HG02642 (cell line): ENCODE measurements at regions not wholly inside any gene's neighbourhood (a gene's known extent, or its start where the extent isn't known, plus 50 kb on each side); places are given as distances from the start of the nearest gene placed in this dataset.

ENCODE experiments used
- ATAC-seq: cut with Tn5 transposase; IDR thresholded peaks from one replicate; pipeline ENCODE4 v1.9.1; 2021; ENCODE audit warnings: mild to moderate bottlenecking; ENCODE audit not compliant: unreplicated experiment, poor library complexity

DNA sequence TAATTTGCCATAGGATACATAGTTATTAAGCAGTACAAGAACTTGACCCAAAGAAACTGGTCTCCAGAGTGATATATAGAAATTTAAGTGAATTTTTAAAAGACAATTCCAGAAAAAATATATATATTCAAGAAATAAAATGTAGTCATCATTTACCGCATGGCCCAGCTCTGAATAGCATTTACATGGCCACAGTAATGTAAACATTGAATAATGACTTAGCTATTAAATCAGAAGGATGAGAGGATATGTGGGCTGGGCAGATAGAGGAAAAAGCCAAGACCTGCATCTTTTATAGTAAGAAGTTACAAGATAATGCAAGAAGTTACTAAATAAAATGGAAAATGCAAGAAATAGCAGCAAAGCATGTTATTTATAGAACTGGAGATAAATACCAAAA, 405.2 kb upstream of the WWC1 start:
- ATAC-seq, result no peak

DNA sequence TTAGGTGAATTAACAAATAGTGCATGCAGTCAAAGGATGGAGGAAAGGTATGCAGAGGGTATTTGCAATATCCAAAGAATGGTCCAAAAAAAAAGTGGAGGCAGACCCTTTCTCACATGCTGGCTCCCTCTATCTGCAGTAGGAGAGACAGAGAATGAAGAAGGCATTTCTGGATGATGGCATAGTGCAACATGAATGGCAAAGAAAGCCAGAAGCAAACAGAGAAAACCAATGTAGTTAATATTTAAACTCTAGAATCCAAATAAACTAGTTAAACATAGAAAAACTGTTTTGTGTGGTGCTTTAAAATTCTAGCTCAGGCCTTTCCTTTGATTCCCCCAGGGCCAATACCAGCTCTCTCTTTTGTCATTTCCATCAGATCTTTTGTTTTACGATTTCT, 403.1 kb upstream of the WWC1 start:
- ATAC-seq, result no peak

DNA sequence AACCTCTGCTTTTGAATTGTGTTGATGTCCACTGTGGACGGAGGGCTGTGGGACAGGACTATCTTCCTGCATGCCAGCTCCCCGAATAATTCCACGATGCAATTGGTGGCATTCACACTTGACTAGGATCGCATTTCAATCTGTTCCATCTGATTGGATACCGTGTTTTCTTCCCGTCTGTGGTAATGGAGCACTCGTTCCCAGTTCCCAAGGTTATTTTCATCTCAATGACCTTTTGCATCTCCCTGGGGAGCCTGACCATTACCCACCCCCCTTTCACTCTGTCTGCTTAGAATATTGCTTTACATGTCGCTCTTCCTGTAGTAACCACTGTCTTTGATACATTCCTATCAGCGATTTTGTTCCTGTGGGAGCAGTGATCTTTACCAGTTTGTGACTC, 402.2 kb upstream of the WWC1 start:
- ATAC-seq, result no peak

DNA sequence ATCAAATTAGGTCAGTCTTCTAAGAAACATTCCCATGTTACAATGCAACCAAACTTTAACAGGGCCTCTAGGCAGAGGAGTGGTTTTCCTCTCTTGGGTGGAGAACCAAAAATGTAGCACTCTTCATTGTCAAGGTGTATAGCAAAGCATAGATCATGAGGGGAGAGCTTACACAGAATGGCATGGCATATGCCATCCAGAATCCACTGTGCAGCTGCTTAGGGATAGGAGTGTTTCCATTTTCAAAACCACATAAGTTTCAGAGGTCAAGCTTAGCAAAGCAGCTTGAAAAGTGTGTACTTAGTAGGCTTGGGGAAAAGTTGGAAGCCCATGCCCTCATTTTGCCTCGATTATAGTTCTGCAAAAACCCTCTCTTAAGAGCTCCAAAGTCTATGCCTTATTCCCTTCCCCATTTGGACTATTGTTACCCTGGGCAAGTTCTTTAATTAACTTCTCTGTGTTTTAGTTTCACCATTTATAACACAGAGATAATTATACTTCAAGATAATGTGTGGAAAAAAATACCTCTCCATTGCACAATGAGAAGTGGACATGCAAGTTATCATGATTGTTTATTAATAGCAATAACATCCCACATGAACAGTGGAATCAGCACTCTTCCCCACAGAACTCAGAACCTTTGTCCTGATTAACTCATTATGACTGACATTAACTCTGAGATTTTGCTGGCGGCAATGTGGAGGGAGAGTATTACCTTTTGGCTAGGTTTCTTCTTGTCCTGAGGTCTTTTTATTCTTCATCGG, 398.9 kb upstream of the WWC1 start:
- no peak for ATAC-seq

DNA sequence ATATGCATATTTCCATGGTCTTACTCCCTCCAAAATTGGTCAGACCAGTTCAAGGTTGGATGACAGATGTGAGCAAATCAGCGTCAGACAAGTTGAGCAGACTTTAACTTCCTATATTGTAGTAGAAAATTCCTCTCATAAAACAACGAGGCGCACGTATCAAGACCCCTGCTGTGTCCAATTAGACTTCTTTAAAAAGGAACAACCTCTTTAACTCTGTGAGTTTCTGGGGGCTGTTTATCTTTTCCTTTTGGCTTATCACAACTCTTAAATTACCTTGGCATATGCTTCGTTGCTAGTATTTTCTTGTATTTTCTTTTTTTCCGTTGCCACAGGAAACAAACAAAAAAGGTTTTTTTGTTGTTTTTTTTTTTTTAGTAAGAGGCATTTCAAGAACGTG, 398.2 kb upstream of the WWC1 start:
- no peak for ATAC-seq

DNA sequence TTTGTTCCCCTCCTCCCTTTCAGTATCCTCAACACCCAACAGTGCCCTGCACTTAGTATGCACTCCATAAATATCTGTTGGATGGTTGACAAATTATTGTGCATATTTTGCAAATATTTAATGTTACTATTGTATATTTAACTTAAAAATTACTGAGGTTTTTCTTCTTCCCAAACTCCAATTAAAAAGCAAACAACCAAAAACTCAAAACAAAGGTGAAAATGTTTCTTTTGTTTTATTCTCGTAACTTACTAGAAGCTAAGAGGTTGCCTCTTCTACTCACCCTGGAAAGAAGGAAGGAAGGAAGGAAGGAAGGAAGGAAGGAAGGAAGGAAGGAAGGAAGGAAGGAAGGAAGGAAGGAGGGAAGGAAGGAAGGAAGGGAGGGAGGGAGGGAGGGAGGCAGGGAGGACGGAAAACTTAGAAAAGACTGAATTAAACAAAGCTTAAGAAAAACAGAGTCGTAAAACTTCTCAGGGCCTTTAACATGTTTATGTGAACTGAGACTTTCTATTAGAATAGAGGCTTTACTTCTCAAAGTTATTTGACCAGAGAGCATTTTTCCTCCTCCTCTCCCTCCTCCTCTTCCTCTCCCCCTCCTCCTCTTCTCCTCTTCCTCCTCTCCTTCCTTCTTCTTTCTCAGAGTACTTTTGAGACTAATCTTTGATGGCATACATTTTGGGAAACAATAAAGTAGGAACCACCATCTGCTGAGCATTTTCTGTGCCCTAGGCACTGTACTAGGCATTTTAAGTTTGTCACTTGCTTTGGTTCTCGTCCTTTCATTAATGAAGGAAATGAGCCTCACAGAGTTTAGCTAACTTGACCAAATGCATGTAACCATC, 396.6 kb upstream of the WWC1 start:
- no peak for ATAC-seq

DNA sequence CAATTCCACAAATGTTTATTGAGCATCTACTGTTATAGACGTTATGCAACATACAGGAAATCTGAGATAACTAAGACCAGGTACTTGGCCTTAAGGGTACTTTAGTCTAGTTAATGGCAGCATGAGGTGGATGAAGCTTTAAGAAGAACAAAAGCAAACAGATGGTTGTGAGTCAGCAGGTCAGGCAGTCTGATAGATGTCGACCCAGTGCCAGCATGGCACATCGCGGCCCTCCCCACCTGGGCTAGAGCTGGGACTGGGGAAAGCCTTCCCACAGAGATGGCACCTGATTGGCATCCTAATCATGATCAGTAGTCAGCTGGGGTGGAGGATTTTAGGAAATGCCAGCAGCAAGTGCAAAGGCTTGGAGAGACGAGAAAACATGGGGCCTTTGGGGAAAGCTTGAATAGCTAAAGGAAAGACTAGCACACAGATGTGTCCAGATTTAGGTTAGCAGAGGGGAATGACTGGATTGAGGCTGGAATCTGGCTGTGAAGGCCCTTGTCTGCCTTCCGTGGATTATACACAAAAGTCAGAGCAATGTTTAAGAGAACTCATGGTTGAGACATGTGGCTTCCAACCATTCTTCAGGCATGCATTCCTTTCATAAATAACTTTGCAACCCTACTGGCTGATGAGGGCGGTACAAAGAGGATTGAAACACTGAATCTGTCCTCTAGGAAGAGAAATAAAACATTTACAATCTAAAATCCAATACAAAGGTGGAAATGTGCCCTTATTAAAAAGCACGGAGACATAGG, 395.4 kb upstream of the WWC1 start:
- no peak for ATAC-seq

DNA sequence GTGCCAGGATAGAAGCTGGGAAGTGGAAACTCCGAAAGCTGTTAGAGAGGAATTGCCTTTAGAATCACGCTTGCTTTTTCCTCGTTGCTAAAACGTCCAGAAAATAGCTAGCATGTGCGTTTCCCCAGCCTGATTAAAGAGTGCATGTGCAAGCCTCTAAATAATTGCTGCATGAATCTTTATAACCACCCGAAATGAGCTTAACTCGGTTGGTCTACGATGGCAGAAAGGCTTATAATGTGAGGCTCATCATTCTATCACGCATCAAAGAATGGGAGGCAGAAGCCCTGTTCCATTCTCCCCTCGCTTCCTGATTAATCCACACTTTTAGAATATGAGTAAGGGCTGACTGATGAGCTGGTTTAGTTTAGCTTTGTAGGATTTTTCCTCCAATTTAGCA, 394.6 kb upstream of the WWC1 start:
- no peak for ATAC-seq

DNA sequence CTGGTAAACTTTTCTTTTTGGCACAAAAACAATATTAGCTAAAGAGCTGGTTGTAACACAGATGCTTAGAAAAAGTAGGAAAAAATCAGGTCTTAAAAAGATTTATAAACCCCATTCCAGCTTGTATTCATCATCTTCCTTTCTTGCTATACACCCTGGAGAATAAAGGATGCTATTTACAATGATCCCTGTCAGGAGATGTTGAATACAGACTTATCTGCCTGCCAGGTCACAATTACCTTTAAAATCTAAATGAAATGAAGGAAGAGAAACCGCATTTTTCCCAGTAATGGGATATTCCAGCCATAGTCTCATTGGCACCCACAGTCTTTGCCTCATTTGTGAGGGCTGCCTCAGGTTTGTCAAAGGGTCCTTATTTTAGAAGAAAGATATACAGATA, 394.1 kb upstream of the WWC1 start:
- no peak for ATAC-seq

DNA sequence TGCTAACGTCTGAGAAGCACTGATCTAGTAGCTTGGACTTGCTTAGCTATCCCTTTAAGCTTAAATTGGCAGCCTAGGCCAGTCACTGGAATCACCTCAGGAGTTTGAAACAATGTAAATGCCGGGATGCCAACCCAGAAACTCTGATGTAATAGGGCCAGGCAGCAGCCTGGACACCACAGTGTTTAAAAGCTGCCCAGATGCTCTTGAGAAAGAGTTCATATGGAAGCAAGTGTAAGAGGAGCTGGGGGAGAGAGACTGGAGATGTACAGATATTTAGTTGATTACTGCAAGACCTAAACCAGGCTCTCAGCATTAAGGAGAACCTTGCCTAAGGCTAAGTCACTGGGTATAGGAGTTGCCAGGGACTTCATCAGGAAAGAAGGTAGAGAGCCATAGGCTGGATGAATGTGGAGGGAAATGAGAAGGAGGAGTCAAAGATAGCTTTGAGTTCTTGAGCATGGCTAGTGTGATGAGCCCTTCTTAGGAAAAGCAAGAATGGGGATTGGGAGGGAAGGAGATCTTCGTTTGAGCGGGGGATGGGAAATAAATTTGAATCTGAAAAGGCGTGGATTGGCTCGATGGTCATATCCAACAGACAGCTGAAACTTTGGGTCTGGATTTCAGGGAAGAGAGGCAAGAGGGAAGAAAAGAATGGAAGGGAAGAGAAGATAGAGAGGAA, 392.9 kb upstream of the WWC1 start:
- ATAC-seq, result no peak

DNA sequence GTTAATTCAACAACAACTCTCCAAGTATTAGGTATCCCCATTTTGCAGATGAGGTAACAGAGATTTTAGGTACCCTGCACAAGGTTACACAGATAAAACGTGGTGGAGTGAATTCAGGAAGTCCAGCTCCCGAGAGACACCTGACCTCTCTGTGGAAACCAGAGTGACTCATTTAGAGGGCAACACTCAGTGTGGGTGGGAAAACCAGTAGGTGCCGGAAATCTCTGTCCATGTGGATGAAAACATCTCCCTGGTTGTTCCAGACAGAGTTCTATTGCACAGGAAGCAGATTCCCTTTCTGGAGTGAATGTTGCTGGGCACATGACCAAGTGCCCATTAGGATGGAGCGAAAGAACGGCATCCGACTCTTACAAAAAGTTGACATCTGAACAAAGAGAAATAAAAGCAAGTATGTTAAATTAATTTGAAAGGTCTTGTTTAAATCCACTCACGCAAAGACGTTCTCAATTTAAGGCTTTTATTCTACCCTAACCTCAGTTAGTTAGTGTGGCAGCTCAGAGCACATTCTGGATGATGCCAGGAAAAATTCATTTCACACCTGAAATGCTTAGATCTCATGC, 391.9 kb upstream of the WWC1 start:
- no peak for ATAC-seq

DNA sequence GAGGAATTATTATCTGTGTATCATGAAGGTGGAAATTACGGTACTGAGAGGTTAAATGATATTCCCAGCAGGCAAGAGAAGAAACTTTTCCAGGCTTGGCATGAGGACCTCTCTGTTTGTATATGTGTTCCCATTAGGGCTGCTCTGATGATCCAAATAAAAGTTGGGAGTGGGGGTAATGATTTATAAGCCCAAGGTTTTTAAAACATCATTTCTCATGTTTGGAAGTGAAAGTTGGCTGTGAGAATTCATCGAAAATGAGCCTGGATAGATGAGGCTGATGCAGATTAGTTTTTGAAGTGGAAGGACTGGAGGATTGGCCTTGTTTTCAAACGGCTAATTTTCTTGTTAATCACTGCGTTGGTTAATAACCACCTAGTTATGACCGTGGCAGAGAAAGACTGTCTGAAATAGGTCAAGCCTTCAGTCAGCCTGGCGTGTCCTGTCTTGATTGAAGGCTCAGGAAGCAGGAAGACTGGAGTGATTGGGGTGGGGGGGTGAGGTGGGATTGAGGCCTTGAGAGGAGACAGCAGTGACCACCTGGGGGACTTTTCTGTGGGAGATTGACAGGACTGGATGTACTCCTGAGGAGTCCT, 391.0 kb upstream of the WWC1 start:
- ATAC-seq, result no peak

DNA sequence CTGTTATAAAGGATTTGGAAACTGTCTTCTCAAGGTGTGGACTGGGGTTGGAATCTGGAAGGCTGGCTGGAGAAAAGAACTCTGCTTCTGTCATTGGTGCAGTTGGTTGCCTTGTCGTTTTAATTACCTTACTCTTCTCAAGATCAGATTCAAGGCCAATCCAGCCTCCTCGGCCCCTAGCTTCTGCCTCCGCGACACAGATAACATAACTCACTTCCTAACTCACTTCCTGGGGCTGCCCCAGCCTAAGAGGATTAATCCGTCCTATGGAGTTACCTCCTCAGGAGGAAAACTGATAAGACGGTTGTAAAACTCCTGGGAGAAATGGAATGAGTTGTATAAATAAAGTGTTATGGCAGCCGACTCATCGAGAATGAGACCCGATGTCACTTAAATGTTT, 389.1 kb upstream of the WWC1 start:
- ATAC-seq, result no peak

DNA sequence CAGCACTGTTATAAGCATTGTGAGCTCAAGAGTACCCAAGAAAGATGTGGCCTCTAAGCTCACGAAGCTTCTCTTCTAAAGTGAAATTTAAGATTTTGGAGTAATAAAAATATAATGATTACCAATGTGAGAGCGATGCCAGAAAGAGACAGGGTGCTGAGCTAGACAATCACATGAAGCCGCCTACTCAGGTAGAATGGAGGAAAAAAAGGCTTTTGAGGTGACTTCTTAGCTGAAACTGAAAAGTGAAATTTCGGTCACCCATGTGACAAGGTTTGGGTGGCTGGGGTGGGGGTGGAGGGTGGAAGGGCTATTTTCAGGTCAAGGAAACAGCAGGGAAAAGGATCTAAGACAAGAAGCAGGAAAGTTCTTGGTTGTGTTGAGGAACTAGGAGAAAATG, 388.2 kb upstream of the WWC1 start:
- no peak for ATAC-seq

DNA sequence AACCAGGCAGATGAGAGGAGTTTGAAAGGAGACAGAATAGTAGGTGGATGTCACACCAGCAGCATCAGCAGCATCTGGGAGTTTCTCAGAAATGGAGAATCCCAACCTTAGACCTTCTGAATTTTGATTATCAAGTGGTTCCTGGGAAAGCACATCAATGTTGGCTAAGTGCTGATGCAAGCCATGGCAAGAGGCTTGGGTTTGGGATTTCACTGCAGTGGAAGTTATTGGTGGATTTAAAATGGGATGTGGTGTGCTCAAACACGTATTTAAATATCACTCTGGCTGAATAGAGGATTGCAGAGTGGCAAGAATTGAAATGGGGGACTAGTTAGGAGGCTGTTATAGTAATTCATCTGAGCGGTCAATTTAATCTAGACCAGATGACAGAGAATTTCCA, 387.8 kb upstream of the WWC1 start:
- no peak for ATAC-seq

DNA sequence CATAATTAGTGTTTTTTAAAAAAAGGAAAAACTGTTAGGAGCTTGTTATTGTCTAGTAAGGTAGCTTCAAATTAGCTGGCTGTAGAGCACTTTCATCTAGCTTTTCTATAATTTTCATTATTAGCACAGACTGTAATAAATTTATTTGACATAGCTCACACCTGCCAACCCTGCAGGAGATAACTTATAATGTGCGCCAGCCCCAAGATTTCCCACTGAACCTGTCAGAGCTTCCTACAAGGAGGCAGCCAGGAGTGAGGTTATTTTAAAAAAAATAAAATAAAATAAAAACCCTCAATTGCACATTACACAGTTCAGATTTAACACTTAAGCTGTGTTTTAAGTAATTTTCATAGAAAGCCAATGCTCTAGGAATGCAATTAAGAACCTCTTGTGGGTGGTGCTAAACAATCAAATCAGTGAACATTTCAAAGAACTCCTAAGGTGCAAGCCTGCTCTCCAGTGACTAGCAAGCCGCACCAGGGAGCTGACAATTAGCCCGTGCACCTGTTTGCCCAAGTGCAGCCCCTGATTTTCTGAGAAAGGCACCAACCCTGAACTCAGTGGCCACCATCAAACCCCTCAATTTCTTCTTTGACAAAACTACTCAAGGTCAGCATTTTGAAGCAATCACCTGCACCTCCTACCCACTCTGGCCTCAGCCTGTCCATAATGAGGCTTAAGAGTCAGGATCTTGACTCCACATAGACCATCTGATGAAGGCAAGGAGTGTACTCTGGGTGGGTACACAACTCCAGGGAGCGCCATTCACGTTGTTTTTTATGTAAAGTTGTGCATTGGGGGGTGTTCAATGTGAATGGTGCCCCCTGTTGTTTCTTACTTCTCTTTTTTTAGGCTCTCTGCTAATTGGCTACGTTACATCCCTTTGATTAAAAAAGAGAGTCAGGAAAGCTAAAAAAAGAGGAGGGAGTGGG, 385.3 kb upstream of the WWC1 start:
- ATAC-seq, result no peak

DNA sequence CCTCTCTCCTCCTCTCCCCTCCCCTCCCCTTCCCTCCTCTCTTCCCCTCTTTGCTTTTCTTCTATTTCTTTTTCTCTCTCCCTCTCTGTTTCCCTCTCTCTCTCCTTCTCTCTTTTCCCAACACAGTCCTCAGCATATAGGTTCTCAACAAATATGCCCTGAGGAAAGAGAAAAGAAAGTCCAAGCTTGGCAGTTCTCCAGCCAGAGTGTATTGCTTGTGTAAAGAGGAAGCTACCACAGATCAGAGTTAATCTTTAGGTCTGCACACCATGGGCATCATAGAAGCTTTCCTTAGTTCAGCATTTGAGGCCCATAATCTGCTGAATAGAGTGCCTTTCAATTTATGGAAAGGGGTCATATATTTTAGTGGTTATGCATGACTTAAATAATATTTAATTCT, 382.8 kb upstream of the WWC1 start:
- no peak for ATAC-seq

DNA sequence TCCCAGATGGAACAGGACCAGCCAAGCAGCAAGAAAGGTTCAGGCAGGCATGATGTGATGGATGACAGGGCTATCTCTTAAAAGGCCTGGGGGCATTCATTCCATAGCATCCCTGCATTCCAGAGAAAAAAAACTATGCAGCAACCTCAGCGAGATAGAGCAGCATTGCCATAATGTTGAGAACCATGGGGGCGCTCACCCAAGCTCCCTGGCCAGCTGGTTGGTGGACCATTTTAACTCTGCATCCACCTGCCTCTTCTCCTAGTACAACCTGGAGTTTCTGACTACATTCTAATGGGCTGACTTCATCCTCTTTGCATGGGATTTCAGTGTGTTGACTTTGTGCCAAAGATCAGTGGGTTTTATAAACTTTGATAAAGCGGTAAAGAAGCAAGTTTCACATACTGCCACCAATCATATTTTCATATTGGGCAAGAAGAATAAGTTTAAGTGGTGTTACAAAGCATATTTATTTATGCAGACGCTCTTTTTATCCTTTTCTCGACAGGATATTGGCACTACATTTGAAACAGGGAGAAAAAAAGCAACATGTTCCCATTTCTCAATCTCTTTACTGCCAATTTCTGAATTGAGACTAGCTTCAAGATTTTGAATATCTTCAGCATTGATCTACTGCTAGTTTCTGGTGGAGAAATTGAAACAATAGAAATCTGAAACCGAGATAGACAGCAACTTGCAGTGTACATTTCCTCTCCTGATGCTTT, 378.3 kb upstream of the WWC1 start:
- ATAC-seq, result no peak
